Astrocyte (in vitro differentiated cells and primary cell): ENCODE measurements at regions not wholly inside any gene's neighbourhood (a gene's known extent, or its start where the extent isn't known, plus 50 kb on each side); places are given as distances from the start of the nearest gene placed in this dataset.

Source experiments
- DNase-seq: peaks from one replicate; pipeline ENCODE4 v3.0.0-alpha.2; 2010; ENCODE audit warnings: low read depth
- FAIRE-seq: peaks from 2 replicates; lab custom pipeline; 2011; peaks lifted over from hg19 to GRCh38; lab: Jason Lieb, UNC
- H2AFZ ChIP-seq: 2 replicates; pipeline ENCODE4 v1.6.0; 2012; ENCODE audit warnings: low read depth, low read length, inconsistent platforms
- H3K27ac ChIP-seq: 2 replicates; pipeline ENCODE4 v1.5.1; 2011; ENCODE audit warnings: low read depth, low read length, inconsistent platforms
- H3K27me3 ChIP-seq: 2 replicates; pipeline ENCODE4 v1.6.0; 2011; ENCODE audit warnings: low read length, inconsistent platforms; ENCODE audit not compliant: insufficient read depth
- H3K36me3 ChIP-seq: 2 replicates; pipeline ENCODE4 v1.5.1; 2011; ENCODE audit warnings: low read length, inconsistent platforms; ENCODE audit not compliant: insufficient read depth
- H3K4me1 ChIP-seq: 2 replicates; pipeline ENCODE4 v1.5.1; 2011; ENCODE audit warnings: low read length, inconsistent platforms; ENCODE audit not compliant: insufficient read depth
- H3K4me2 ChIP-seq: 2 replicates; pipeline ENCODE4 v1.6.0; 2012; ENCODE audit warnings: low read length, inconsistent platforms
- H3K4me3 ChIP-seq: 2 replicates; pipeline ENCODE4 v1.5.1; 2011; ENCODE audit warnings: low read depth, mild to moderate bottlenecking, low read length, inconsistent platforms; ENCODE audit not compliant: insufficient read depth
- H3K79me2 ChIP-seq: 2 replicates; pipeline ENCODE4 v1.6.0; 2012; ENCODE audit warnings: mild to moderate bottlenecking, low read length, inconsistent platforms; ENCODE audit not compliant: insufficient read depth
- H3K9ac ChIP-seq: 2 replicates; pipeline ENCODE4 v1.6.0; 2012; ENCODE audit warnings: mild to moderate bottlenecking, low read length, inconsistent platforms
- H3K9me3 ChIP-seq: 2 replicates; pipeline ENCODE4 v1.5.1; 2012; ENCODE audit warnings: low read depth, mild to moderate bottlenecking, low read length, inconsistent platforms; ENCODE audit not compliant: insufficient read depth
- H4K20me1 ChIP-seq: 2 replicates; pipeline ENCODE4 v1.6.0; 2012; ENCODE audit warnings: low read length, inconsistent platforms; ENCODE audit not compliant: insufficient read depth
- H3K27ac Mint-ChIP-seq: one replicate; pipeline ENCODE4 v1.8.0; 2021; ENCODE audit warnings: mild to moderate bottlenecking, mixed read lengths; ENCODE audit not compliant: unreplicated experiment
- H3K27me3 Mint-ChIP-seq: one replicate; pipeline ENCODE4 v1.8.0; 2021; ENCODE audit warnings: low read depth, mixed read lengths; ENCODE audit not compliant: unreplicated experiment
- H3K36me3 Mint-ChIP-seq: one replicate; pipeline ENCODE4 v1.8.0; 2021; ENCODE audit warnings: low read depth, mixed read lengths; ENCODE audit not compliant: unreplicated experiment
- H3K4me1 Mint-ChIP-seq: one replicate; pipeline ENCODE4 v1.8.0; 2021; ENCODE audit warnings: low read depth, mixed read lengths; ENCODE audit not compliant: unreplicated experiment
- H3K4me3 Mint-ChIP-seq: one replicate; pipeline ENCODE4 v1.8.0; 2021; ENCODE audit warnings: mild to moderate bottlenecking, moderate library complexity, mixed read lengths; ENCODE audit not compliant: unreplicated experiment
- H3K9me3 Mint-ChIP-seq: one replicate; pipeline ENCODE4 v1.8.0; 2021; ENCODE audit warnings: mild to moderate bottlenecking, mixed read lengths; ENCODE audit not compliant: unreplicated experiment
- CTCF ChIP-seq: IDR thresholded peaks from 2 replicates; pipeline ENCODE4 v1.5.1; 2011; ENCODE audit warnings: low read depth, mild to moderate bottlenecking, inconsistent platforms, low read length, moderate library complexity; ENCODE audit not compliant: insufficient read depth
- EZH2 ChIP-seq: IDR thresholded peaks from 2 replicates; pipeline ENCODE4 v1.6.1; 2012; ENCODE audit warnings: mild to moderate bottlenecking, low read length, inconsistent platforms; ENCODE audit not compliant: insufficient read depth

- Histone ChIP-seq H2AFZ (no peak overlapping the region), H3K9ac (no peak overlapping the region), H4K20me1 (no peaks in the 10 kb centered on the region), H3K4me2 (no peak overlapping the region), H3K9me3 (no peaks in the 10 kb centered on the region), H3K4me1 (no peaks in the 10 kb centered on the region), H3K27me3 (no peaks in the 10 kb centered on the region), H3K79me2 (no peaks in the 10 kb centered on the region), H3K27ac (no peak overlapping the region), H3K4me3 (no peak overlapping the region), H3K36me3 (no peaks in the 10 kb centered on the region)
- no peaks in the 10 kb centered on the region for H3K9me3 Mint-ChIP-seq
- FAIRE-seq (no peak), DNase-seq (no peak)
- no peak for TF ChIP-seq CTCF
- TF ChIP-seq EZH2: no peak
- H3K4me3 Mint-ChIP-seq: no peak overlapping the region
- no peaks in the 10 kb centered on the region for H3K36me3 Mint-ChIP-seq
- peaks cover 11% of the 10 kb centered on the region for H3K27me3 Mint-ChIP-seq
- no peaks in the 10 kb centered on the region for H3K4me1 Mint-ChIP-seq
- no peak overlapping the region for H3K27ac Mint-ChIP-seq
Measured at GRCh38 chr12:107267604-107268003, 174.3 kb upstream of the CRY1 start.

DNA sequence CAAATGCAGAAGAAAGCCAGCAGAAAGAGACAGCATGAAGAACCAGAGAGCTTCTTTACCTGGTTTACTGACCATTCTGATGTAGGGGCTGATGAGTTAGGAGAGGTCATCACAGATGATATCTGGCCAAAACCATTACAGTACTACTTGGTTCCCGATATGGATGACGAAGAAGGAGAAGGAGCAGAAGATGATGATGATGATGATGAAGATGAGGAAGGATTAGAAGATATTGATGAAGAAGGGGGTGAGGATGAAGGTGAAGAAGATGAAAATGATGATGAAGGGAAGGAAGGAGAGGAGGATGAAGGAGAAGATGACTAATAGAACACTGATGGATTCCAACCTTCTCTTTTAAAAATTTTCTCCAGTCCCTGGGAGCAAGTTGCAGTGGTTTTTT lies 178.2 kb upstream of the CRY1 start:
- H2AFZ ChIP-seq: no peak overlapping the region
- no peaks in the 10 kb centered on the region for H3K9me3 ChIP-seq
- TF ChIP-seq CTCF (no peak), EZH2 (no peak)
- DNase-seq (no peak), FAIRE-seq (no peak)
- H3K9ac ChIP-seq: no peak overlapping the region
- H3K4me1 ChIP-seq: no peaks in the 10 kb centered on the region
- H3K9me3 Mint-ChIP-seq: no peaks in the 10 kb centered on the region
- no peaks in the 10 kb centered on the region for H4K20me1 ChIP-seq
- H3K27me3 ChIP-seq: no peaks in the 10 kb centered on the region
- H3K4me3 Mint-ChIP-seq: no peak overlapping the region
- no peak overlapping the region for H3K4me2 ChIP-seq
- H3K4me3 ChIP-seq: no peak overlapping the region
- no peak overlapping the region for H3K27ac ChIP-seq
- H3K4me1 Mint-ChIP-seq: no peaks in the 10 kb centered on the region
- no peaks in the 10 kb centered on the region for H3K79me2 ChIP-seq
- H3K27ac Mint-ChIP-seq: no peak overlapping the region
- H3K27me3 Mint-ChIP-seq: peaks cover 11% of the 10 kb centered on the region
- no peaks in the 10 kb centered on the region for H3K36me3 Mint-ChIP-seq
- H3K36me3 ChIP-seq: no peaks in the 10 kb centered on the region

- Histone ChIP-seq H2AFZ (no peak overlapping the region), H4K20me1 (no peaks in the 10 kb centered on the region), H3K79me2 (no peaks in the 10 kb centered on the region), H3K9me3 (no peaks in the 10 kb centered on the region), H3K9ac (no peak overlapping the region), H3K27me3 (no peaks in the 10 kb centered on the region), H3K4me2 (no peak overlapping the region), H3K27ac (no peak overlapping the region), H3K36me3 (no peaks in the 10 kb centered on the region), H3K4me3 (no peak overlapping the region), H3K4me1 (peaks cover 2% of the 10 kb centered on the region)
- FAIRE-seq (no peak), DNase-seq (no peak)
- Mint-ChIP-seq H3K36me3 (no peaks in the 10 kb centered on the region), H3K4me1 (peaks cover 9% of the 10 kb centered on the region), H3K4me3 (no peak overlapping the region), H3K9me3 (peaks cover 3% of the 10 kb centered on the region), H3K27ac (no peak overlapping the region), H3K27me3 (peaks cover 2% of the 10 kb centered on the region)
- TF ChIP-seq CTCF (no peak), EZH2 (no peak)
Measured at GRCh38 chr12:107275530-107275929, 182.2 kb upstream of the CRY1 start.
